ENCODE measurements at regions not wholly inside any gene's neighbourhood (a gene's known extent, or its start where the extent isn't known, plus 50 kb on each side); places are given as distances from the start of the nearest gene placed in this dataset.

- TF ChIP-seq, protein P1, sequence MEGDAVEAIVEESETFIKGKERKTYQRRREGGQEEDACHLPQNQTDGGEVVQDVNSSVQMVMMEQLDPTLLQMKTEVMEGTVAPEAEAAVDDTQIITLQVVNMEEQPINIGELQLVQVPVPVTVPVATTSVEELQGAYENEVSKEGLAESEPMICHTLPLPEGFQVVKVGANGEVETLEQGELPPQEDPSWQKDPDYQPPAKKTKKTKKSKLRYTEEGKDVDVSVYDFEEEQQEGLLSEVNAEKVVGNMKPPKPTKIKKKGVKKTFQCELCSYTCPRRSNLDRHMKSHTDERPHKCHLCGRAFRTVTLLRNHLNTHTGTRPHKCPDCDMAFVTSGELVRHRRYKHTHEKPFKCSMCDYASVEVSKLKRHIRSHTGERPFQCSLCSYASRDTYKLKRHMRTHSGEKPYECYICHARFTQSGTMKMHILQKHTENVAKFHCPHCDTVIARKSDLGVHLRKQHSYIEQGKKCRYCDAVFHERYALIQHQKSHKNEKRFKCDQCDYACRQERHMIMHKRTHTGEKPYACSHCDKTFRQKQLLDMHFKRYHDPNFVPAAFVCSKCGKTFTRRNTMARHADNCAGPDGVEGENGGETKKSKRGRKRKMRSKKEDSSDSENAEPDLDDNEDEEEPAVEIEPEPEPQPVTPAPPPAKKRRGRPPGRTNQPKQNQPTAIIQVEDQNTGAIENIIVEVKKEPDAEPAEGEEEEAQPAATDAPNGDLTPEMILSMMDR (IDR thresholded peaks at IDR 0.05 in 8 of 11, conservative IDR thresholded peaks at IDR 0.05 in 3 of 11), result no peak
- TF ChIP-seq POLR2A (IDR thresholded peaks at IDR 0.05) (no peak), POLR2AphosphoS5 (IDR thresholded peaks at IDR 0.05) (no peak)
Measured at GRCh38 chr20:20823476-20823881, 111.0 kb upstream of the RALGAPA2 start.

Measured in spleen (tissue), 7 donors.